ENCODE measurements at regions not wholly inside any gene's neighbourhood (a gene's known extent, or its start where the extent isn't known, plus 50 kb on each side); places are given as distances from the start of the nearest gene placed in this dataset.

DNA sequence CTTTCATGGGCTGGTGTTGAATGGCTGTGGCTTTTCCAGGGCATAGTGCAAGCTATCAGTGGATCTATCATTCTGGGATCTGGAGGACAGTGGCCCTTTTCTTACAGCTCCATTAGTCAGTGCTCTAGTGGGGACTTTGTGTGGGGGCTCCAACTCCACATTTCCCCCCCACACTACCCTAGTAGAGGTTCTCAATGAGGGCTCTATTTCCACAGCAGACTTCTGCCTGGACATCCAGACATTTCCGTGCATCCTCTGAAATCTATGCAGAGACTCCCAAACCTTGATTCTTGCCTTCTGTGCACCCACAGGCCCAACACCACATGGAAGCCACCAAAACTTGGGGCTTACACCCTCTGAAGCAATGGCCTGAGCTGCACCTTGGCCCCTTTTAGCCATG lies 208.3 kb upstream of the MKLN1 start:
- Histone ChIP-seq H3K27me3 (ENCODE audit: control insufficient read depth in 2 of 2, insufficient read depth in 2 of 2, low read length in 2 of 2) (no peaks in the 10 kb centered on the region), H3K9me3 (replicated peaks; ENCODE audit: control insufficient read depth, insufficient read depth, low read length) (no peaks in the 10 kb centered on the region), H3K9ac (replicated peaks; ENCODE audit: extremely low read depth, insufficient read depth, low read length) (no peak overlapping the region), H3K4me1 (ENCODE audit: control insufficient read depth, extremely low read depth, insufficient read depth, low read length) (no peaks in the 10 kb centered on the region), H3K79me2 (ENCODE audit: control insufficient read depth, insufficient read depth, low read length) (no peaks in the 10 kb centered on the region), H2AFZ (ENCODE audit: low read depth, low read length) (no peak overlapping the region), H4K20me1 (replicated peaks; ENCODE audit: control insufficient read depth, extremely low read depth, insufficient read depth, low read length) (no peaks in the 10 kb centered on the region), H3K27ac (ENCODE audit: insufficient read depth, low read depth, low read length) (no peak overlapping the region), H3K4me3 (replicated peaks in 1 of 3; ENCODE audit: insufficient read depth in 1 of 3, low read depth in 1 of 3, low read length in 3 of 3) (no peak overlapping the region), H3K9me1 (replicated peaks; ENCODE audit: control insufficient read depth, extremely low read depth, insufficient read depth, low read length) (no peaks in the 10 kb centered on the region), H3K36me3 (ENCODE audit: control insufficient read depth in 2 of 2, extremely low read depth in 1 of 2, insufficient read depth in 2 of 2, low read length in 2 of 2) (no peaks in the 10 kb centered on the region), H3K4me2 (ENCODE audit: insufficient read depth, low read length) (no peak overlapping the region)
- FAIRE-seq = no peak
- DNase-seq (ENCODE audit: low read depth, low spot score) = no peak
- intact Hi-C loops (cut with micrococcal nuclease) (no loop called here), dilution Hi-C loops (cut with MboI; ENCODE audit: extremely low pct_ligation_motif_present, low sequenced_read_pairs) (no loop called here)
- no TSS peak for BruUV-seq (replicated peaks)
- ChIA-PET POLR2A (no interaction called here), CTCF (no interaction called here)
- no peak for TF ChIP-seq EZH2 (IDR thresholded peaks at IDR 0.05; ENCODE audit: borderline replicate concordance, low read depth, low read length, severe bottlenecking)
- TF ChIP-seq, protein P1, sequence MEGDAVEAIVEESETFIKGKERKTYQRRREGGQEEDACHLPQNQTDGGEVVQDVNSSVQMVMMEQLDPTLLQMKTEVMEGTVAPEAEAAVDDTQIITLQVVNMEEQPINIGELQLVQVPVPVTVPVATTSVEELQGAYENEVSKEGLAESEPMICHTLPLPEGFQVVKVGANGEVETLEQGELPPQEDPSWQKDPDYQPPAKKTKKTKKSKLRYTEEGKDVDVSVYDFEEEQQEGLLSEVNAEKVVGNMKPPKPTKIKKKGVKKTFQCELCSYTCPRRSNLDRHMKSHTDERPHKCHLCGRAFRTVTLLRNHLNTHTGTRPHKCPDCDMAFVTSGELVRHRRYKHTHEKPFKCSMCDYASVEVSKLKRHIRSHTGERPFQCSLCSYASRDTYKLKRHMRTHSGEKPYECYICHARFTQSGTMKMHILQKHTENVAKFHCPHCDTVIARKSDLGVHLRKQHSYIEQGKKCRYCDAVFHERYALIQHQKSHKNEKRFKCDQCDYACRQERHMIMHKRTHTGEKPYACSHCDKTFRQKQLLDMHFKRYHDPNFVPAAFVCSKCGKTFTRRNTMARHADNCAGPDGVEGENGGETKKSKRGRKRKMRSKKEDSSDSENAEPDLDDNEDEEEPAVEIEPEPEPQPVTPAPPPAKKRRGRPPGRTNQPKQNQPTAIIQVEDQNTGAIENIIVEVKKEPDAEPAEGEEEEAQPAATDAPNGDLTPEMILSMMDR (IDR thresholded peaks at IDR 0.05; ENCODE audit: extremely low read depth in 1 of 2, insufficient read depth in 1 of 2, low read depth in 1 of 2, low read length in 2 of 2) = no peak
- no peak for TF ChIP-seq POLR2A (IDR thresholded peaks at IDR 0.05; ENCODE audit: low read depth, low read length)
- TF ChIP-seq MYC (IDR thresholded peaks at IDR 0.05; ENCODE audit: low read depth, low read length) = no peak
- TF ChIP-seq POLR2AphosphoS5 (IDR thresholded peaks at IDR 0.05; ENCODE audit: insufficient read depth, low read depth, low read length) = no peak
- TF ChIP-seq, protein P2, sequence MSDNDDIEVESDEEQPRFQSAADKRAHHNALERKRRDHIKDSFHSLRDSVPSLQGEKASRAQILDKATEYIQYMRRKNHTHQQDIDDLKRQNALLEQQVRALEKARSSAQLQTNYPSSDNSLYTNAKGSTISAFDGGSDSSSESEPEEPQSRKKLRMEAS (IDR thresholded peaks at IDR 0.05; ENCODE audit: insufficient read depth, insufficient read length) = no peak
- no peak for TF ChIP-seq GATA2 (IDR thresholded peaks at IDR 0.05; ENCODE audit: insufficient read depth, insufficient read length, low read depth, low read length)
- TF ChIP-seq FOS (IDR thresholded peaks at IDR 0.05; ENCODE audit: borderline replicate concordance, insufficient read depth, low read length) = no peak
- no peak for TF ChIP-seq JUN (IDR thresholded peaks at IDR 0.05; ENCODE audit: borderline replicate concordance, insufficient read depth, insufficient read length, low read depth)
